Right lung (tissue), 2 donors: ENCODE measurements at regions not wholly inside any gene's neighbourhood (a gene's known extent, or its start where the extent isn't known, plus 50 kb on each side); places are given as distances from the start of the nearest gene placed in this dataset.
A peak's percentile ranks its signal among the peaks of the same experiment; 100 is the strongest.

Experiments
- DNase-seq, 2 donors: peaks; one replicate each; pipeline ENCODE4 v3.0.0-alpha.2; 2013

DNA sequence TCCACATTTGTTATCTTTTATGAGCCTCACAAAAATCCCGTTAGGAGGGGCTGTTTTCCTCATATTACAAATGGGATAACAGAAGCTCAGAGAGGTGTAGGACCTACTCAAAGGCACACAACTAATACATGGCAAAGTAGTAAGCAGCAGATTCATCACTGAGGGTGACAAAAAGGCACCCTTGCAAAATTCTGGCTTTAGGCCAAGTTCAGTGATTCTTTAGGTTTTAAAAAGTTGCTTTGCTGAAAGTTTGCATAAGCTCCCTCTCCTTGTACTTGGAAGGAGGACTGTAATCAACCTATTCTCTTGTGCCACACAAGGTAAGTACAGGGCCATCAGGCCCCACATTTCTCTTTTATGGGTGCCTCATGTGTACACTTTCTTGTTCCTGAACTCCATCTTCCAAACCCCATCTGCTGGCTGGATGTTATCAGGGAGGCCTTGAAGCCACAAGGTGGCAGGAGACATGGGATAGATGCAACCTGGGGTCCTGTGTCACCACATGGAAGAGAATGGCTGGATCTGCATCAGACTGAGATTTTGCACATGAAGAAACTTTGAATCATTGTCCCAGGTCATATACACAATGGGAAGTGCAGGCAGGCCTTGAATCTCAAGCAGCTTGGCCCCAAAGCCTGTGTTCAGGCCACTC lies 311.6 kb downstream of the MSX2 start:
- no peak for DNase-seq

DNA sequence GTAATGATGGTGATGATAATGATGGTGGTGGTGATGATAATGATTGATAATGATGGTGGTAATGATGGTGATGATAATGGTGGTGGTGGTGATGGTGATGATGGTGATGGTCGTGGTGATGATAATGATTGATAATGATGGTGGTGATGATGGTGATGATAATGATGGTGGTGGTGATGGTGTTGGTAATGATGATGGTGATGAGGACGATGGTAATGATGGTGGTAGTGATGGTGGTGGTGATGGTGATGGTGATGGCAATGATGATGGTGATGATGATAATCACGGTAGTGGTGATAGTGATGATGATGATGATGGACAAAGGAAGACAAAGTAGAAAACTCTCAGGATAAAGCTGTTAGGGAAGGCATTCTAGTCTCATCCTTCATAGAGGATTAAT lies 310.5 kb downstream of the MSX2 start:
- no peak for DNase-seq

DNA sequence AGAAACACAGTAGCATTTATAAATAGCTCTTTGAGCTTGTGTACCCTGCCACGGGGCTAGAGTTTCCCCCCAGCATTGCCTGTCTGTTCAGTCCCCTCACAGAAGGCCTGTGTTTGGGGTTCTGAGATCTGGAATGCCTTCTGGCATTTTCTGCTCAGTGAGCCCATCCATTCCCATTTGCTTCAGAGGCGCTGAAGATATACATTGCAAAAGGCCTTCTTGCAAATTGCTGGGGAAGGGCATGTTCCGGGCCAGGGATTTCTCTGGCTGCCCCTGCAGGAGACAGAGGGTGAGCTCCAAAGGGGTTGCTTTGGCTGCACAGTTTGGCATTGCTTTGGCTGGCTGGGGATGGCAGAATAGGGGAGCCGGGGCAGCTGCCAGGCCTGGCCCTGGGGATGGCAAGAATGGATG lies 308.4 kb downstream of the MSX2 start:
- DNase-seq, result no peak

GRCh38 chr5:175032013-175032412 lies 307.6 kb downstream of the MSX2 start:
- DNase-seq, result no peak

DNA sequence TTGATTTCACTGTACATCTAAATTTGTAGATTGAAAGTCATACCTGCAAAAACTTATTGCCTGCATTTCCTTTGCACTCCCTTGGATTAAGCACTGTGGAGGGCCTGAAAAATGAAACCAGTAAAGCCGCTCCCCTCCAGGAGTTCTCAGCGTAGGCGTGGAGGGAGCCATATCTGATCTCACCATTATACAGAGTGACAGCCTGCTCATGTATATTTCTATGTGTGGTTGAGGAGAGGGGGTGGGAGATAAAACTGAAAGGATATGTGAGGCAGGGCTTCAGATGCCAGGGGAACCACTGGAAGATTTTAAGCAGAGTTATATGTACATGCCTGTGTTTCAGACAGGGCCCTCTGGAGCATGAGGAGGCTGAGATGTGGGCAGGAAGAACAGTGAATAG lies 303.0 kb downstream of the MSX2 start:
- no peak for DNase-seq

DNA sequence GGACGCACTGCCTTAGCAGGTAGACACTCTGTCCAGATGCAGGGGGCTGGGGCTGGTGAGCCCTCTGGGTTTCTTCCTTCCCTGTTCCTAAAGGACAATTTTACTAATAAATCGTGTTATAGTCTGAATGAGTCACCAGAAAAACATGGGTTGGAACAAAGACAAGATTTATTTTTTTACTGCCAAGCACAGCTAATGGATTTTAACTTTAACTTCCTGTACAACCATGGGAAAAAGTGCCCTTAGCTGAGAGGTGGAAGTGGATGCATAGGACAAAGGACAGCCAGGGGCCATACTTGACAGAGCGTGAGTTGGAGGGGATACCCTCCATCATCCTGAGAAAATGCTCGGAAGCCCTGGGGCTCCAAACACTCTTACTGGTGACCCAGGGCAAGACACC lies 300.7 kb downstream of the MSX2 start:
- DNase-seq, result no peak

DNA sequence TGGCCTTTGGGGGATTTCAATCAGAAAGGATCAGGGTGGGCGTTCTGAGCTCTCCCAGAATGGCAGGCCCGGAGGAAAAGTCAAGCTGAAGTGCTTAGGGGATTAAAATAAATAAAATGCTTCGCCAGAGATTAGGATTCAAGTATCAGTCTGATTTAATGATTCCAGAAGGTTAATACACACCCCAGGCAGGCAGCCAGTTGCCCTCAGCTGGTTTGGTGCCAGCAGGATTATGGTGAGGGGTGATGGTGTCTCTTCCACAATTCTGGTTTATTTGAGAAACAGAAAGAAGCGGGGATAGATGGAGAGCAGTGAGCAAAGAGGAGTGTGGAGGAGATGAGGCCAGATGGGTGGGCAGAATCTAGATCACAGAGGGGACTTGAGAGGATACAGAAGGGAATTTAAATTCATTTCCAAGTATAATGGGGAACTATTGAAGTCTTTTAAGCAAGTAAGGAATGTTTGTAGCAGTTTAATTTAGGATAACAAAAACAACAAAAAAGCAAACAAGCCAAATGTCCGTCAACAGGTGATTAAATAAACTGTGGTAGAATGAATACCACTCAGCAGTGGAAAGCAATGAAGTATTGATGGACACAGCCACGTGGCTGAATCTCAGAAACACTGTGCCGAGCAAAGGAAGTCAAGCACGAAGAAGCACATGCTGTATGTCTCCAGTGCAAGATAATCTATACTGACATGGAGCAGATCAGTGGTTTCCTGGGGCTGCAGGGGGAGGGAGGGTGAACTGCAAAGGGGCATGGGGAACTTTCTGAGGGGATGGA lies 297.7 kb downstream of the MSX2 start:
- peak; percentile 44 to 45 for DNase-seq

GRCh38 chr5:175021321-175021720 lies 296.9 kb downstream of the MSX2 start:
- DNase-seq, result no peak

GRCh38 chr5:175015028-175015685 lies 290.8 kb downstream of the MSX2 start:
- DNase-seq, result peak; percentile 42 to 63

- DNase-seq, result no peak
These were observed 288.9 kb downstream of the MSX2 start for GRCh38 chr5:175013251-175013650.

GRCh38 chr5:175012267-175012666 lies 287.9 kb downstream of the MSX2 start:
- no peak for DNase-seq

GRCh38 chr5:175003531-175003930 lies 279.1 kb downstream of the MSX2 start:
- DNase-seq, result no peak

DNA sequence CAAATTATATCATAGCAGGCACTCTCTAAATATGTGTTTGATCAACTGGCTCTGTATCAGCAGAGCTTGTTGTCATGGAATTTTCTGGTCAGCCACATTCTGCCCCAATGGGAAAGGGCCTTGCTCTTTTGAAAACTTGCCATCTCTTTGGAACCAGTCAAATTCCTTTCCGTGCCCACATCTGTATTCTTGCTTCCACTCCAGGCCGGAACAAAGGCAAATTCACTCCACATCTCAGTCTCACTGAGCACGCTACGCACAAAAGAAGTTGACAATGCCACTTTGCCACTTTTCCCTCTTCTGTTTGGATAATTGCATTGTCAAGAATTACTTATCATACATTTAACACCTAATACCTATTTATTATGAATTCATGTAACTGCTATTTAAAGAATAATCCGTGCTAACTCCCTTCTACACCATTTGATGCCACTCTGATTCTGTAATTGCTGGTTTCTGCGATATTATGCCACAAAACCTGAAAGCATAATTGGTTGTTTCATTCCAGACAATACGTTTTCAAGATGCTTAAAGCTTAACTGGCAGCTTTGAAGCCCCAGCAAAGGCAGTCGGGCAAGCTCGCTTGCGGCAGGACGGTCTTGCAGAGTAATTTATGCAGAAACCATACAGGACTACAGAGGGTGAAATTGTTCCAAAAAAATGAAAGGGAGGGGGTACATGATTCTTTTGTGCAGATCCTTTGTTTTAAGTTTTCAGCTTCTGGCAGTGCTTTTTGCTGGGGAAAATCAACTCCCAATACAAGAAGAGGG lies 277.7 kb downstream of the MSX2 start:
- no peak for DNase-seq

GRCh38 chr5:175001311-175001710 lies 276.9 kb downstream of the MSX2 start:
- no peak for DNase-seq

GRCh38 chr5:174999581-174999980 lies 275.2 kb downstream of the MSX2 start:
- DNase-seq, result no peak

- DNase-seq, result no peak
These were observed 273.8 kb downstream of the MSX2 start for GRCh38 chr5:174998131-174998730.

DNA sequence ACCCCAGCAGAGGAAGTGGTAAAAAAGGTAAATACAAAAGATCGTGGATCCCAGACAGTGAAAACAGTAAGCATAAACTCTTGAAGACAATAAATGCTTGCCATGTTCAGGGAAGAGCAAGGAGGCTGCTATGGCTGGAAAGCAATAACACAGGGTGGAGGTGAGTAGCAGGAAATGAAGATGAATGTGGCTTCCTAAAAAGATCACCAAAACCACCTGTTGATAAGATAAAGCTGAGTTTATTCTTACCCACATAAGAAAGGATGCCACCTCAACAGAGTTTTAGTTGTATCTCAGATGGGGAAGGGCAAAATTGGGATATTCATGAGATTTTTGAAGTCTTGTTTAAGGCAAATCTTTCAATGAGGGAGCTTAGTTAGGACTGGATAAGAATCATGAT lies 273.3 kb downstream of the MSX2 start:
- DNase-seq, result no peak

GRCh38 chr5:174996941-174997340 lies 272.6 kb downstream of the MSX2 start:
- DNase-seq, result no peak

GRCh38 chr5:174995827-174996226 lies 271.4 kb downstream of the MSX2 start:
- DNase-seq, result no peak

DNA sequence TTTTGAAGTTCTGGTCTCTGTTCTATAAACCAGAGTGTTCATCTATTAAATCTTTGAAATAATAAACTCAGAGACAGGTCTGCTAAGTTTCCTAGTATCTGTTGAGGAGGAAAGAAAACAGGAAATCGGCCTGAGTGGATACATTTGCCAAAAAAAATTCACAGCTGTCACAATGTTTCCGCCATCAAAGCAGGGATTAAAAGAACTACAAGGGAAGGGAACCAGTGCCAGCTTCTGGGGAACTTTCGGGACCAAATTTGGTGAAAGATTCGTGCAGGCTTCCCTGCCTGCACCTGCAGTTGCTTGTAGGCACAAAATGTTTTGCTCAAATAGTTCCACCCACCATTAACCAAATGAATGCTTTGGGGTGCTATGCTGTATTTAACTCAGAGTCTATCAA lies 267.5 kb downstream of the MSX2 start:
- DNase-seq, result no peak

GRCh38 chr5:174990909-174991308 lies 266.5 kb downstream of the MSX2 start:
- no peak for DNase-seq
